Activated CD4-positive, alpha-beta memory T cell treated with anti-CD3 and anti-CD28 coated beads for 36 hours (primary cell): ENCODE measurements at regions not wholly inside any gene's neighbourhood (a gene's known extent, or its start where the extent isn't known, plus 50 kb on each side); places are given as distances from the start of the nearest gene placed in this dataset.

Experiments
- CTCF ChIA-PET: fragments of 350-600 bp; sonication (Branson Sonifier 250); formaldehyde crosslinking; loops from one replicate; lab custom pipeline; 2021; ENCODE audit warnings: antibody characterized with exemption, inconsistent platforms; lab: Charles Lee
- POLR2A ChIA-PET: fragments of 350-600 bp; sonication (Branson Sonifier 250); formaldehyde crosslinking; loops from one replicate; lab custom pipeline; 2021; ENCODE audit warnings: antibody characterized with exemption; lab: Charles Lee
- DNase-seq: peaks from one replicate; pipeline ENCODE4 v3.0.0-alpha.2; 2020
- H3K27ac Mint-ChIP-seq: one replicate; pipeline ENCODE4 v1.8.0; 2021; ENCODE audit warnings: mixed read lengths
- H3K27me3 Mint-ChIP-seq: one replicate; pipeline ENCODE4 v1.8.0; 2021; ENCODE audit warnings: mixed read lengths
- H3K36me3 Mint-ChIP-seq: one replicate; pipeline ENCODE4 v1.8.0; 2021; ENCODE audit warnings: mixed read lengths
- H3K4me1 Mint-ChIP-seq: one replicate; pipeline ENCODE4 v1.8.0; 2021; ENCODE audit warnings: low read depth, mixed read lengths
- H3K4me3 Mint-ChIP-seq: one replicate; pipeline ENCODE4 v1.8.0; 2021; ENCODE audit warnings: mild to moderate bottlenecking, mixed read lengths
- H3K9me3 Mint-ChIP-seq: one replicate; pipeline ENCODE4 v1.8.0; 2021; ENCODE audit warnings: mixed read lengths
- intact Hi-C: fragments of 100-400 bp; cut with micrococcal nuclease; formaldehyde crosslinking; loops from one replicate; pipeline ENCODE4 v1.15.1; 2023

DNA sequence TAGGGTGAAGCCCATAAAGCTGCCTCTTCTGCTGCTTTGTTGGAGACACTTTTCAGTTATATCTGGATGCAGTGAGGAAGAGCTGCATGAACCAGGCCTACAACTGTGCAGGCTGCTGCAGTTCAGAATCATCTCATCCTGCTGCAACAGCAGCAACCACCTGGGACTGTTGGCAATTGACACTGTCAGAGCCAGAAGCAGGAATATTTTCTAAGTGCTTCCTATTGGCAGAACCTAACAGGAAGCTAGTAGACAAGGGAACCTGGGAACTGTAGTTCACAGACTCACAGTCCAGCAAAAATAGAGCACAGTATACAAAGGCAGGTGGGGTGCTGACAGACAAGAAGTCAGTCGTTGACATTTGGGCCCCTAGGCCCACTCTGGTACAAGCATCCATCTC, 452.9 kb upstream of the SPRED2 start:
- Mint-ChIP-seq H3K27ac (no peak overlapping the region), H3K9me3 (no peaks in the 10 kb centered on the region), H3K36me3 (no peaks in the 10 kb centered on the region), H3K4me3 (no peak overlapping the region), H3K27me3 (no peaks in the 10 kb centered on the region), H3K4me1 (no peaks in the 10 kb centered on the region)
- CTCF ChIA-PET, result no interaction called here
- POLR2A ChIA-PET, result no interaction called here
- no peak for DNase-seq
- intact Hi-C loops, result no loop called here

DNA sequence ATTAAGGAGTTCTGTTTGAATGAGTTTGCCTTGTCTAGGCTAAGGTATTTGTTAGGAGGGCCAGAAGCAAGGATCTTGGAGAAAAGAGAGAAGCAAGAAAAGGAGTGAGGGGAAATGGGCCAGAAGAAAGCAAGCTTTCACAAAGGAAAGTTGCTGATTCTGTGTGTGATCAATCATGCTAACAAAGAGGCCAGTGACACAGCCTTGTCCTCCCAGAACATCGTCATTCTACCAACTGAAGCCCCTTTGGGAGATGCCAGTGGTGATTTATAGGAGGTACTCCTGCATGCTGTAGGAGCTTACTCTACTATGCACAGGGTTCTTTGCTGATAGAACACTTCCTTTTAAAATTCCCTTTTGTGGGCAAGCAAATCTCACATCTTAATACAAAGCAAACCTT, 449.2 kb upstream of the SPRED2 start:
- Mint-ChIP-seq H3K27me3 (no peaks in the 10 kb centered on the region), H3K36me3 (no peaks in the 10 kb centered on the region), H3K4me1 (no peaks in the 10 kb centered on the region), H3K4me3 (no peak overlapping the region), H3K27ac (no peak overlapping the region), H3K9me3 (no peaks in the 10 kb centered on the region)
- intact Hi-C loops, result no loop called here
- ChIA-PET CTCF (no interaction called here), POLR2A (no interaction called here)
- no peak for DNase-seq

DNA sequence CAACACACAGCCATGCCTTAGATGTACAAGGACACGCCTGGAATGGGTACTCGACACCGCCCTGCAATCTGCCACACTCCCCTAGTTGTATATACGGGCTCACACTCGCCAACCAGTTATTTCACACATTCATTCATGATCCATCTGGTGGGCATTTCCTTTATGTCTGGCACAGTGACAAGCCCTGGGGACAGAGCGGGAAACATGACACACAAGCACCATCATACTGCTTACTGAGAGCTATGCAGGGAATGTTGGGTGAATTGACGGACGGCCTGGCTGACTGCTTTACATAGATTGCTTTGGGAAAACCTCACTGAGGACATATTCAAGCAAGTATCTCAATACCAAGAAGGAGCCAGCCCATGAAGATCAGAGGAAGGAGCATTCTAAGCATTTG, 448.0 kb upstream of the SPRED2 start:
- no peak overlapping the region for H3K4me3 Mint-ChIP-seq

DNA sequence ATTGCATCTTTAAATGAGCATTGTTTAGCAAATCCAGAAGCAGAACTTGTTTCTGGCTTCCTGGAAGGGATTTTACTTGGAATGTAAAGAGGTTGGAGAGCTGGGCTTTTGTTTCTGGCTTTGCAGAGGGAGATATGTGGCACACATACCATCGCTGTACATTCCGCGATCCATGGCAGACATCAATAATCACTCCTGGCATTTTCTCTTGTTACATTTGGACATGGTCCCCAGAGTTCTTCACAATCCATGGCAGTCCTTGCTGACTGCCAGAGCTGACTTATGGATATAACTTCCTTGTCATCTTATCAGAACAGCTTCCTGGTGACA, 445.6 kb upstream of the SPRED2 start:
- Mint-ChIP-seq H3K4me1 (no peaks in the 10 kb centered on the region), H3K36me3 (no peaks in the 10 kb centered on the region), H3K4me3 (no peak overlapping the region), H3K27ac (no peak overlapping the region), H3K9me3 (no peaks in the 10 kb centered on the region), H3K27me3 (no peaks in the 10 kb centered on the region)
- CTCF ChIA-PET, result no interaction called here
- intact Hi-C loops, result no loop called here
- POLR2A ChIA-PET, result no interaction called here
- no peak for DNase-seq

More for the DNA sequence above, 448.0 kb upstream of the SPRED2 start:
- ChIA-PET CTCF (no interaction called here), POLR2A (no interaction called here)
- Mint-ChIP-seq H3K4me1 (no peaks in the 10 kb centered on the region), H3K9me3 (no peaks in the 10 kb centered on the region), H3K27ac (no peak overlapping the region), H3K36me3 (no peaks in the 10 kb centered on the region), H3K27me3 (no peaks in the 10 kb centered on the region)
- intact Hi-C loops, result no loop called here
- DNase-seq, result no peak

DNA sequence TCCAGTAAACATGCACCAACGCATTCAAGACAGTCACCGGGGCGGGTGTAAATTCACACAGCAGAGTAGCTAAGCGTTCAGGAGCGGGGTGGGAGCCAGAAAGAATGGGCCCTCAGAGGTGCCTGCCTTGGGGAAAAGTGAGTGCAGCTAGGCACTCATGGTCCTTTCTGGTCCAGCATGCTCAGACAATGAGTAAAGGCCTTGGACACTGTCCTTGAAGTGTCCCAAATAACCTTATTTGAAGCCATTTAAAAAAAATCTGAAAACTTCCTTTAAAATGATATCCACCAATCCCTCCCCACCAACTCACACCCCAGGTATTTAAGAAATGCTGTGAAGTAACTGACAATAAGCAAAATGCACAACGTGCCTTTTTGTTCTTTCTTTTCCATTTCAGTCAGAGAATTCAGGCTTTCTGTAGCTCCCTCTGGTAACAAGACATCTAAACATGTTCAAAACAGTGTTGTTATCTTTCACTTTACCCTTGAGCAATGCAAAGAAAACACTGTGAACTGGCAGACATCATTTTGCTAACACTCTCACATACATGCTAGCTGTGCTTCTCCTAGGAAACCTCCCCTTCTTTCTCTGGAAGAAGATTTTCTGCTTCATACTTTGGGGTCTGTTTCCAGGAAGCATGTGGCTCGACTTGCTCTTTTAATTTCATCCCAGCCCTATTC, 445.1 kb upstream of the SPRED2 start:
- H3K27ac Mint-ChIP-seq, result no peak overlapping the region
- intact Hi-C loops, result no loop called here
- ChIA-PET CTCF (no interaction called here), POLR2A (no interaction called here)
- H3K36me3 Mint-ChIP-seq, result no peaks in the 10 kb centered on the region
- no peaks in the 10 kb centered on the region for H3K4me1 Mint-ChIP-seq
- H3K4me3 Mint-ChIP-seq, result no peak overlapping the region
- no peaks in the 10 kb centered on the region for H3K9me3 Mint-ChIP-seq
- H3K27me3 Mint-ChIP-seq, result no peaks in the 10 kb centered on the region
- no peak for DNase-seq

DNA sequence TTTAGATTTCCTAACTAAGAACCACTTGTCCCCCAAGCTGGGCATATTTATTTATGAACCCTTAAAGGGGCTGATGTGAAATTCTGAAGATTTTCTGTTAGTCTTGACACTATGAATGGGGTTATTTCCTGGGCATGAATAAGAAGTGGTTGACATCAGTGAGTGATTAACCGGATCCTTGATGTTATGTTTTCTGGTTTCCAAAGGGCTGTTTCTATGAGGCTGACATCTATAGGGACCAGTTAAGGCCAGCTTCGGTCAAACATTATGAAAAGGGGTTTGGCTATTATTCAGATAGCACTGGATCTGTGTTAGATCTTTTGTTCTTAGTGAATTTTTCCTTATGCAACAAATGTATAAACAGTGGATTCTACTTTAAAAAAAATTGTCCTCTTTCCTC, 443.7 kb upstream of the SPRED2 start:
- POLR2A ChIA-PET, result no interaction called here

DNA sequence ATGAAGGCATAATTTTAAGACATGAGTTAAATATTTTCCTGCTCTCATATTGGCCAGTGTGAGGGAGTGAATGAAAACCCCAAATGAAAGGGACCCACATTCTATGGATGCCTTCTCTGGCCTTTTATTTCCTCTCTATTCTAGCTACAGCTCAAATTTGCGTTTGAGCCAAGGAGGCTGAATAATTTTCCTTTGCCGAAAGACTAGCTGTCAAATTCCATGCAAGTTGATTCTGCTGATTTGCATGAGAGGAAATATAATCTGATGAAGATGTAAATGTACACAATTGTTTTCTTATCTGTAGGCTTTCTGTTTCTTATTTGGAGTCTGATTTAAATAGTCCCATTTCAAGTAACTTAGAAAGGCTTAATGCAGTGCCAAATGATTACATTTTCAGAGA, 438.4 kb upstream of the SPRED2 start:
- no peak overlapping the region for H3K27ac Mint-ChIP-seq
- ChIA-PET CTCF (no interaction called here), POLR2A (no interaction called here)
- H3K4me1 Mint-ChIP-seq, result no peaks in the 10 kb centered on the region
- H3K36me3 Mint-ChIP-seq, result no peaks in the 10 kb centered on the region
- H3K27me3 Mint-ChIP-seq, result no peaks in the 10 kb centered on the region
- H3K9me3 Mint-ChIP-seq, result no peaks in the 10 kb centered on the region
- H3K4me3 Mint-ChIP-seq, result no peak overlapping the region
- no peak for DNase-seq
- intact Hi-C loops, result no loop called here

More for the DNA sequence above, 443.7 kb upstream of the SPRED2 start:
- CTCF ChIA-PET, result no interaction called here
- intact Hi-C loops, result no loop called here
- Mint-ChIP-seq H3K4me1 (no peaks in the 10 kb centered on the region), H3K4me3 (no peak overlapping the region), H3K36me3 (no peaks in the 10 kb centered on the region), H3K27me3 (no peaks in the 10 kb centered on the region), H3K9me3 (no peaks in the 10 kb centered on the region), H3K27ac (no peak overlapping the region)
- no peak for DNase-seq

DNA sequence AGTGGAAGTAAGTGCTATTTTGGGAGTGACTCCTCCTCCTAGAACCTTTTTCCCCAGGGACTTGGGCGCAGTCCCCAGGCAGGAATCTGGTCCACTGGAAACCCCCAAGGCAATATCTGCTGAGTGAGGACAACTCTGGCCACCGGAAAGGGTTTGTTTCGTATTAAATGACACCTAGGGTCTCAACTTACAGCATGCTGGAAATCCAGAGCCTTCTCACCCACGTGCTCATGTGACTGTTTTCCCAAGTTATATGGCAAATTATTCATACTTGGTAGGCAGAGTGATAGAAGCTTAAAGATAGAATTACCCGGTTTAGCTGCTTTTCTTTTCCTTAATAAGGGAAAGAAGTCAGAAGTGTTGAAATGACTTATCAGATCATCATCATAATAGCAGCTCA, 436.9 kb upstream of the SPRED2 start:
- Mint-ChIP-seq H3K36me3 (no peaks in the 10 kb centered on the region), H3K27me3 (no peaks in the 10 kb centered on the region), H3K27ac (no peak overlapping the region), H3K4me1 (no peaks in the 10 kb centered on the region), H3K9me3 (no peaks in the 10 kb centered on the region), H3K4me3 (no peak overlapping the region)
- ChIA-PET CTCF (no interaction called here), POLR2A (no interaction called here)
- no peak for DNase-seq
- intact Hi-C loops, result no loop called here

DNA sequence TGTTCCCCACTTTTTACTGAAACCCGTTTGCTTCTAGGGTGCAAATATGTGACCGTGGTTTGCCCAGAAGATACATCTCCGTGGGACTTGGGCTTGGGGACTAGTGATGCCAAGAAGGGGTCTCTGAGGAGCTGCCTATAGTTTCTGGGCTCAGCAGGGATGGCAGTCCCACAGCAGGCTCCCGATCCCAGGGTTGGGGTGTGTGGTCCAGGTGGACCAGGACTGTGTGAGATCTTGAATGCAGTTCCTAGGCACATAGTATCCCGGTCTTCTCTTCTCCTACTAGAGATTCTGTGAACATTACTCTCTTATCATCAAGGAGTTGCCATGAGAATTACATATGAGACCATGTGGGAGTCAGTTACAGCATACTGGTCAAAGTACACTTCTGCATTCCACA, 435.8 kb upstream of the SPRED2 start:
- Mint-ChIP-seq H3K4me1 (no peaks in the 10 kb centered on the region), H3K36me3 (no peaks in the 10 kb centered on the region), H3K4me3 (no peak overlapping the region), H3K27ac (no peak overlapping the region), H3K9me3 (no peaks in the 10 kb centered on the region), H3K27me3 (no peaks in the 10 kb centered on the region)
- DNase-seq, result no peak
- ChIA-PET CTCF (no interaction called here), POLR2A (no interaction called here)
- intact Hi-C loops, result no loop called here

DNA sequence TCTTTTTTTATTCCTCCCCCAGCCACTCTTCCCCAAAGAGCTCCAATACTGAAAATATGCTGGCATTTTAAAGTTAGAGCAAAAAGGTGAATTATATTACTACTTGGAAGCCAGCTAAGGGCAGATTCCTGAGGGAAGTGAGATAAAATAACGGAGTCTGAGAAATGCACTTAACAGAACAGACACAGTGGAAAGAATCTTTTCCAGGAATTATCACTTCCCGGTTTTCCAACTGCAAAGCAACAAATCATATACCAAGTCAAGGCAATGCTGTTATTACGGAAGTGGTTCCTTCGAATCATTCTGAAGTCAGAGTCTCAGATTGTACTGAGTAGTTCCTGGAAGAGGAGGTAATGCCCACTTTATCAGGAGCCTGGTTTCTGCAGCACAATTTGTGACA, 435.0 kb upstream of the SPRED2 start:
- no peak overlapping the region for H3K4me3 Mint-ChIP-seq
- intact Hi-C loops, result no loop called here
- H3K4me1 Mint-ChIP-seq, result no peaks in the 10 kb centered on the region
- no peak overlapping the region for H3K27ac Mint-ChIP-seq
- H3K36me3 Mint-ChIP-seq, result no peaks in the 10 kb centered on the region
- ChIA-PET CTCF (no interaction called here), POLR2A (no interaction called here)
- H3K27me3 Mint-ChIP-seq, result no peaks in the 10 kb centered on the region
- DNase-seq, result no peak
- H3K9me3 Mint-ChIP-seq, result no peaks in the 10 kb centered on the region

DNA sequence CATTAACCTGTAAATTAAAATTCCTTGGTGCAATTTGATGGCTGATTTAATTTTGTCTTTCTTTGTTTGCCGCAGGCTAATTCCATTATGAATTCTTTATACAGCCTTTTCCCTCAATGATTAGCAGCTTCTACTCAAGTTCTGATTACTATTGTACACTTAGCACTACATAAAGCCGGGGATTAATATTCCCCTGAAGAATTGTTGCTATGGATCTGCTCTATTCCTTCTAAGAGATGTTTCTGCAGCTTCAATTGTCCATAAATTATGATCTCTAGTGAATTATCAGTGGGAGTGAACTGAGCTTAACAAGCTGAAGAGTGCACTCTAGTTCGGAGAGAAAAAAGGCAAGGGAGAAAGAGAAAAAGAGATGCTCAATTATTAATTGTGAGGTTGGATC, 433.7 kb upstream of the SPRED2 start:
- H3K27ac Mint-ChIP-seq, result no peak overlapping the region
- no peaks in the 10 kb centered on the region for H3K36me3 Mint-ChIP-seq

DNA sequence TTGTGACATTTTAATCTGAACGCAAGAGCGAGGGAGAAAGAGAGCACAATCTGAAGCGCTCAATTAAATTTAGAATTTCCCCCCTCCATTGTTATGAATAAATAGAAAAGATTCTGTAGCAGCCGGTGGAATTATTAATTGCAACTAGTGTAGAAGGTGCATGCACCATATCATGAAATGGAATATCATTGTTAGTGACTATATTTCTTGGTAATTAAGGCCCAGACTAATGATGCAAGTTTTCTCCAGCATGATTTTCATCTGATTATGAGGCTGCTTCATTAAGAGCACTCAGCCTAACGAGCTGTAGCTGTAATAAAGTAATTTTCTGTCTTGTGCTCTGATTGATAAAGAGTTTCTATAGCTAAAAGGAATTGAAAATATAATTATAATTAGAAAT, 432.2 kb upstream of the SPRED2 start:
- no peaks in the 10 kb centered on the region for H3K4me1 Mint-ChIP-seq

More for the DNA sequence above, 433.7 kb upstream of the SPRED2 start:
- no peaks in the 10 kb centered on the region for H3K4me1 Mint-ChIP-seq
- no peak overlapping the region for H3K4me3 Mint-ChIP-seq
- intact Hi-C loops, result no loop called here
- no peaks in the 10 kb centered on the region for H3K9me3 Mint-ChIP-seq
- no peaks in the 10 kb centered on the region for H3K27me3 Mint-ChIP-seq
- ChIA-PET POLR2A (no interaction called here), CTCF (no interaction called here)
- DNase-seq, result no peak

DNA sequence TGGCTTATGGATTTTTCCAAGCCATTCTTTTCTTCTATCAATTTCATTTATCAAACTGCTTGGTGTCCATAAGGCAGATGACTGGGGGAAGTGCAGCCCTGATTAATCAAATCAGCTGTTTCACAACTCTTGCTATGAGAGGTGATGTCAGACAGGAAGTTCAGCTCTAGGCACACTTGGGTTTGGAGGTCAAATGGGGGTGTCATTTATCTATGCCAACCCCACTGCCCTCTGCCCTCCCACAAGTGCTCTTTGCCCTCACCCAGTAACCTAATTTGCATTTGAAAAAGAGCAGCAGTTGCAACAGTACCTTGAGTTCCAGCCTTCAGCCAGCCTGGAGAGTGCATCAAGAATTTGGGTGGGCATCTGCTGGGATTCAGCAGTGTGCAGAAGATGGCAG, 431.3 kb upstream of the SPRED2 start:
- H3K27ac Mint-ChIP-seq, result no peak overlapping the region
- ChIA-PET CTCF (no interaction called here), POLR2A (no interaction called here)
- H3K4me1 Mint-ChIP-seq, result no peaks in the 10 kb centered on the region
- H3K36me3 Mint-ChIP-seq, result no peaks in the 10 kb centered on the region
- no peak for DNase-seq
- intact Hi-C loops, result no loop called here
- no peaks in the 10 kb centered on the region for H3K27me3 Mint-ChIP-seq
- H3K4me3 Mint-ChIP-seq, result no peak overlapping the region
- no peaks in the 10 kb centered on the region for H3K9me3 Mint-ChIP-seq

More for the DNA sequence above, 432.2 kb upstream of the SPRED2 start:
- no peaks in the 10 kb centered on the region for H3K36me3 Mint-ChIP-seq
- no peak overlapping the region for H3K4me3 Mint-ChIP-seq
- ChIA-PET POLR2A (no interaction called here), CTCF (no interaction called here)
- no peaks in the 10 kb centered on the region for H3K27me3 Mint-ChIP-seq
- H3K27ac Mint-ChIP-seq, result no peak overlapping the region
- DNase-seq, result no peak
- intact Hi-C loops, result no loop called here
- no peaks in the 10 kb centered on the region for H3K9me3 Mint-ChIP-seq
